HT-29 (cell line): ENCODE measurements at regions not wholly inside any gene's neighbourhood (a gene's known extent, or its start where the extent isn't known, plus 50 kb on each side); places are given as distances from the start of the nearest gene placed in this dataset.
"Not testable (repeated sequence)": the region's sequence is repeated elsewhere in the genome, so short reads cannot be mapped to it uniquely, and the experiment has no call there.

ENCODE experiments used
- DNase-seq: peaks from one replicate; pipeline ENCODE4 v3.0.0-alpha.2; 2015; ENCODE audit warnings: low spot score

DNA sequence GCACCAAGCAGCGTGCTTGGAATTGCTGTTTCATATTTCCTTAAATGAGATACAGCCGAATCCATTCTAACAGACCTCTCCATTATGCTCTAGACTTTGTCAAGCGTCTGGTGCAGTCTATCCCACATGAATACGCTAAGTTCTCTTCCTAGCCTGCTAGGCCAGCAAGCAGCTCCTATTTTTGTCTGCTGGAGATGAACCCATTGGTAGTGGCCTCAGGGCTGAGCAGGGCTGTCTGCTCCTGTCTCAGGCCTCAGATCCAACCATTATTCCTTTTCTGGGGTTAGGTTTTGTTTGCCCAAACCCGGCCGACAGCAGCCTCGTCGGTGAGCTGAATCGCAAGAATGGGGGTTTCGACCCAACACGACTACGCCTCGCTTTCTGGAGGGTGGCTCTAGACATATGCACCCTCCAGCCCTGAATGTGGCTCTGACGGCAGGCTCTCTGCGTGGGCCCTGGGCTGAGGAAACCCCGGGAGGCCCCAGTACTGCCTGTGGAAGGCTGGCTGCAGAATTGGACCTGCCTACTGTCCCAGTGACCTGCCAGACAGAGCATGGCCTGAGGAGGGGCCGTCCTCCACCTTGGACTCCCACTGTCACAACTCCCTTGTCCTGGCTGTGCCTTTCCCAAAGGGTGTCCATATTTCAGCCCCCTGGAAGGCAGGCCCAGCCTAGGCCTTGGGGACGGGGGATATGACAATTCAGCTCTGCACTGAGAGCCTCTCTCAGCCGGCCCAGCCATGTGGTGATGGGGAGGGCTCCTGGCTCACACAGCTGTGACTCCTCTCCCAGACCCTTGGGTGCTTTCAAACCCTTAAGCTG, 267.9 kb upstream of the TCERG1L start:
- no peak for DNase-seq

DNA sequence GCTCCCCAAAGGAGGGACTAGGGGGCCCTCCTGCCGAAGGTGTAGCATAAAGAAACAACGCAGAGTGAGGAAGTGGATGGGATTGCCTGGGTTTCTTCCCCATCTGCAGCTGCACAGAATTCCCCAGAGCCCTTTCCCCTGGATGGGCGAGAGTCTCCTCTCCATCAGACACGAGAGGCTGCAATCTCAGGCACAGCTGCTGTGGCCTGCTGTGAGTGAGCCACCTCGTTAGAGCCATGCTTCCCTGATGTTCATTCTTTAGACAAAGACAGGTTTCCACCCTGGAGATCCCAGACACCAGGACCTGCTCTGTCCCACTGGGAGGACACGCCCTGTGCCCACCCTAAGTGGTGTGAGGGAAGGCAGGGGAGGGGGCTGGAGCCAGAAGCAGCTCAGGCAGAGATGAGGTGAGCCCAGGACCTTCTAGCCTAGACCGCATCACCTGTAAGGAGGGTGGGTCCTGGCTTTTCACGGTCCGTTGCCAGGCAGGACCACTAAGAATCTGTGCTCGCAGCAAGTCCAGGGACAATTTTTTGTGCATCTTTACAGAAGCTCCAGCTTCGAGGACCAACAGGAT, 268.6 kb upstream of the TCERG1L start:
- no peak for DNase-seq

DNA sequence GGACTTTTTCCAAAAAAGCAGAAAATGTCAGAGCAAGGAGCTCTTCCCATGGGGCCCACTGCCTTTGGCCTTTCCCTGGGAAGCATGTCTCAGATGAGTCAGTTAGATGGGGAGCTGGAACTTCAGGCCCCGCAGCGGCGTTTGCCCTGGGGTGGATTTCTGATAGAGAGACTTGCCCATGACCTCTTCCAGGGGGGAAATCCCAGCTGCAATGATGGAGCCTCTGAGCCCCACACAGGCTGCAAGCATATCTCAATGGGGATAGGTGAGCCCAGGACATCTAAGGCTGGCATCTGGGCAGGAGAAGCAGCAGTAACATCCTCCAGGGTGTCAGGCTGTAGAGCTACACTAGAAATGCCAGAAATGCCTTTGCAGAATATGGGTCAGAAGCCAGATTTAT, 269.2 kb upstream of the TCERG1L start:
- no peak for DNase-seq

DNA sequence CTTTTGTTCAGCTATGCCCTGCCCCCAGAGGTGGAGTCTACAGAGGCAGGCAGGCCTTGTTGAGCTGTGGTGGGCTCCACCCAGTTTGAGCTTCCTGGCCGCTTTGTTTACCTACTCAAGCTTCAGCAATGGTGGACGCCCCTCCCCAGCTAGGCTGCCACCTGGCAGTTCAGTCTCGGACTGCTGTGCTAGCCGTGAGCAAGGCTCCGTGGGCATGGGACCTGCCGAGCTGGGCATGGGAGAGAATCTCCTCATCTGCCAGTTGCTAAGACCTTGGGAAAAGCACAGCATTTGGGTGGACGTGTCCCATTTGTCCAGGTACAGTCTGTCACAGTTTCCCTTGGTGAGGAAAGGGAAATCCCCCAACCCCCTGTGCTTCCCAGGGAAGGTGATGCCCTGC, 270.0 kb upstream of the TCERG1L start:
- DNase-seq: not testable (repeated sequence)

- no peak for DNase-seq
Measured at GRCh38 chr10:131584287-131584686, 272.8 kb upstream of the TCERG1L start.

GRCh38 chr10:131585761-131586160, 274.2 kb upstream of the TCERG1L start:
- no peak for DNase-seq

DNA sequence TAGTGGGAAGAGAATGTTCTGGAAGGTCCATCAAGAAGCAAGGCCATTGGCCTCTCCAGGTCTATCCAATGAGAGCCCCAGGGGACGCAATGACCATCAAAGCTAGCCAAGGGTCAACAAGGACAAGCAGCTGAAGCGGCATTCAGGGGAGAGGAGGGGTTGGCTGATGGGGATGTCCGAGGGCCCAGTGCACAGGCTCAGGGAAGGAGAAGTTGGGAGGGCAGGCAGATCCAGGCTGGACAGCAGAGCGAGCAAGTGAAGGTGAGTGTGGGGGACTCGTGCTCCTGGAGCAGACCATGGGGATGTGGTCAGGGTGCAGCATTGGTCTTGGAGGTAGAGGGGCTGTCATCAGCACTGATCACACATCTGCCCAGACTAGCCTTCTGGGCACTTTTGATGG, 275.4 kb upstream of the TCERG1L start:
- no peak for DNase-seq

- no peak for DNase-seq
Measured at GRCh38 chr10:131587976-131588680, 276.6 kb upstream of the TCERG1L start.

GRCh38 chr10:131588704-131589220, 277.2 kb upstream of the TCERG1L start:
- no peak for DNase-seq

DNA sequence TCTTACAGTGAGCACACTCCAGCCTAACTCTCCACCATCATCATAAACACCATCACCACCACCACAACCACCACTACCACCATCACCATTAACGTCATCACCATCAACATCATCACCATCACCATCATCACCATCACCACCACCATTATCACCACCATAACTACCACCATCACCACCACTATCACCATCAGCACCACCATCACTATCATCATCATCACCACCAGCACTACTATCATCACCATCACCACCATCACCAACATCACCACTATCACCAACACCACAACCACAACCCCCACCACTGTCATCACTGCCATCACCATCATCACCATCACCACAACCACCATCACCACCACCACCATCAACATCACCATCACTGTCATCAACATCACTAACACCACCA, 279.0 kb upstream of the TCERG1L start:
- no peak for DNase-seq

- no peak for DNase-seq
Measured at GRCh38 chr10:131591936-131592335, 280.4 kb upstream of the TCERG1L start.

GRCh38 chr10:131609176-131609575, 291.6 kb upstream of the PPP2R2D start:
- no peak for DNase-seq

GRCh38 chr10:131615150-131615549, 285.7 kb upstream of the PPP2R2D start:
- DNase-seq: no peak

DNA sequence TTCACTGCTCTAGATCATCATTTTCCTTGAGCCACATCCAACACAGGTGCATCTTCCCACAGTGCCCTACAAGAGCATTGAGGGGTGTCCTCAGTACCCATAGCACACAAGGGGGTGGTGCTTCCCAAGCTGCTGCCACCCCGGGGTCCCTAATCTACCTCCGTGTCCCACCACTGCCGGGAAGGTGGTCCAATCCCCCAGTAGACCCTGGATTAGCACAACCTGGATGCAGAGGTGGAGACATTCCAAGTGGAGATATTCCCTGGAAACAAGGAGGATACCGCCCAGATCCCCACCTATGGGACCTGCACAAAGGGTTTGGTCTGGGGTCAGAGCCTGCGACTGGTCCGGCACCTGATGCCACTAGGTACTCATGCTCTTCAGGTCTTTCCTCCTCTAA, 284.8 kb upstream of the PPP2R2D start:
- DNase-seq: no peak

DNA sequence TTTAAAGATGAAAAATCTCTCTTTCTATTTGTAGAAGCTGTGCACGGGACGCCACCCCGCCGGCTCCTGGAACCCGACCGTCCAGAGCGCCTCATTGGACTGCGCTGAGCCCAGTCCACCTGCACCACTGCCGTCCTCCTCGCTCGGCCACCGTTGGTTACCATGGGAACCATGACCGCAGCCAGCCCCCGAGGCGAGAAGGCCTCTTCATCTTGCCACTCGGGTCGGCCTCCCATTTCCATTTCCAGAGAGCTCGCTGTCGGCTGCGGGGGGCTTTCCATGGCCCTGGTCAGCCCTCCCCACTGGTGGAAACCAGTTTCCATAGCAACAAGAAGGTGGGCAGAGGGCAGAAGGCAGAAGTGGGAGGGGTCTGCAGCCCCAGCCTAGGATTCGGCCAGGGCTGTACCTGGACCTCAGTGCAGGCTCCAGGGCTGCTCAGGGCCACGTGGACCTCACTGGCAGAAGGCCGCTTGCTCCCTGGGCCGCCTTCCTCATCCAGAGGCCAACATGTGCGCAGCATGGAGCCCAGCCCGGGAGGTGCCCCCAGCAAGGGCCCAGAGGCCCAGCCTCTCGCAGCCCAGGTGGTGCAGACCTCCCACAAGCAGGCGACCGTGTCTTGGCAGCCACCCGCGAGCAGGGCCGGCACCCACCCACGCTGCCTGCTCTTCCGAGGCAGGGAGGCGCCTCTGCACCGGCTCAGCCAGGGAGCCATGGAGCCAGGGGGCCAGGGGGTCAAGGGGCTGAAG, 283.5 kb upstream of the PPP2R2D start:
- DNase-seq: no peak

DNA sequence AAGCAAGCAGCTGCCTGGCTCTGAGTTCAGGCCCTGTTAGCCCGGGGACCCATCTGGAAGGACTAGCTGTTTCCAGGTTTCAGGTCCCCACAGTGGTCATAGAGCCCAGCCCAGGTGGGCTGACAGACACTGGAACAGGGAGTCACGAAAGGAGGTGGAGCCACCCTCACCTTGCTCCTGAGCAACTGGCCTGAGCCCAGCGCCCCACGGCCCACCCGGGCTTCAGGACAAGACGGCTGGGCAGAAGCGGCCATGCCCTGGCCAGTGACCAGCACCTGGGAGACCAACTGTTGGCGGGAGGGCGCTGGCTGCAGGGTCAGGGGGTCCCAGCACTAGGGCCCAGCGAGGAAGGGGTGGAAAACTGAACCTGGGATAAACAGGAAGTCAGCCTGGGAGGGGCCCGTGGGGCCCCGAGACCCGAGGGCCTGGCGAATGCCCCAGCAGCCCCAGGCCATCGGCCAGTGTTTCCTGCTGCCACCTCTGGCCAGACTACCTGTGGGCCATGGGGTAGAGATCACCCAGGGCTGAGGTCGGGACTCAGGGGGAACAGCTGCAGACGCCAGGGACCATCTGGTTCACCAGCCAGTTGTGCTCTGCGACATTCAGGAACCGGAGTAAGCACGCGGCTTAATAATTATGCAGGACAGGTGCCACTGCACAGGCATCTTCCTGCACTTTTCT, 282.1 kb upstream of the PPP2R2D start:
- no peak for DNase-seq

DNA sequence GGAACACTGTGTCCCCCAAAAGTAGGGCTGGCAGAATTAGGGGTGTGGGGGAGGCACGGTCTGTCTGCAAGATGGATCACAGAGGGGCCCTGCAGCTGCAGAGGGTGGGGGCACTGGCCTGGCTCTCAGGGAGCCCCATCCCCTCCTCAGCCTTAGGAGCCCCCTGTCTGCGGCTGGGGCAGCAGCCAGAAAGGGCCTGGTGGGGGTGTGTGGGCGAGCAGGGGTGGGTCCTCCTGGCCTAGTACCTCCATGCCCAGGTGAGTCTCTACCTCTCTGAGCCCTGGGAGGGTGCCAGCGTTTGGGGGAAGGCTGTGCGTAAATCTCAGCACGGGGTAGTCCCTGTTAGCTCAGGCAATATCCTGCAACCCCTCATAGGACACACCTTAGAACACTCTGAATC, 280.5 kb upstream of the PPP2R2D start:
- no peak for DNase-seq

GRCh38 chr10:131620904-131621303, 279.9 kb upstream of the PPP2R2D start:
- DNase-seq: no peak

GRCh38 chr10:131621784-131622624, 278.8 kb upstream of the PPP2R2D start:
- no peak for DNase-seq

GRCh38 chr10:131625041-131625440, 275.8 kb upstream of the PPP2R2D start:
- no peak for DNase-seq
